ENCODE measurements at regions not wholly inside any gene's neighbourhood (a gene's known extent, or its start where the extent isn't known, plus 50 kb on each side); places are given as distances from the start of the nearest gene placed in this dataset.

DNA sequence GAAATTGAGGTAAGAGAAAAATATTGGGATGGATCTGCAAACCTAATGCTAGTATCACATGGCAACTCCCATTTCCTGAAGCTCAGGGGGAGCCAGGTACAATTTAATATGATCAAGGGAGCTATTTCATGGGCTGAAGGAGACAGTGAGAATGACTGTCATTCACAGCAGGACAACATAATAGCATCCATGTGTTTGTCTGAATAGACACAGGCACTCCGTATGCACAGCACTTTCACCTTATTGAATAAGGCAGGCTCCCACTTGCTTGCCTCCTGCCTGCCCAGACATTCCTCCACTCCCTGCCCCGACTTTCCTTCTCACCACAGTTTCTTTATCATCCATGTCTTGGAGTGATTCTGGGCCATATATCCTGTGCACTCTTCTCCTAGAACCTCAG, 156.6 kb upstream of the SLC24A5 start:
- no peak overlapping the region for H3K4me3 ChIP-seq (ENCODE audit: low read depth, low read length)
- TF ChIP-seq, protein P1, sequence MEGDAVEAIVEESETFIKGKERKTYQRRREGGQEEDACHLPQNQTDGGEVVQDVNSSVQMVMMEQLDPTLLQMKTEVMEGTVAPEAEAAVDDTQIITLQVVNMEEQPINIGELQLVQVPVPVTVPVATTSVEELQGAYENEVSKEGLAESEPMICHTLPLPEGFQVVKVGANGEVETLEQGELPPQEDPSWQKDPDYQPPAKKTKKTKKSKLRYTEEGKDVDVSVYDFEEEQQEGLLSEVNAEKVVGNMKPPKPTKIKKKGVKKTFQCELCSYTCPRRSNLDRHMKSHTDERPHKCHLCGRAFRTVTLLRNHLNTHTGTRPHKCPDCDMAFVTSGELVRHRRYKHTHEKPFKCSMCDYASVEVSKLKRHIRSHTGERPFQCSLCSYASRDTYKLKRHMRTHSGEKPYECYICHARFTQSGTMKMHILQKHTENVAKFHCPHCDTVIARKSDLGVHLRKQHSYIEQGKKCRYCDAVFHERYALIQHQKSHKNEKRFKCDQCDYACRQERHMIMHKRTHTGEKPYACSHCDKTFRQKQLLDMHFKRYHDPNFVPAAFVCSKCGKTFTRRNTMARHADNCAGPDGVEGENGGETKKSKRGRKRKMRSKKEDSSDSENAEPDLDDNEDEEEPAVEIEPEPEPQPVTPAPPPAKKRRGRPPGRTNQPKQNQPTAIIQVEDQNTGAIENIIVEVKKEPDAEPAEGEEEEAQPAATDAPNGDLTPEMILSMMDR (IDR thresholded peaks at IDR 0.05; ENCODE audit: insufficient read depth, low read length), result no peak
- DNase-seq (ENCODE audit: low read depth), result no peak

DNA sequence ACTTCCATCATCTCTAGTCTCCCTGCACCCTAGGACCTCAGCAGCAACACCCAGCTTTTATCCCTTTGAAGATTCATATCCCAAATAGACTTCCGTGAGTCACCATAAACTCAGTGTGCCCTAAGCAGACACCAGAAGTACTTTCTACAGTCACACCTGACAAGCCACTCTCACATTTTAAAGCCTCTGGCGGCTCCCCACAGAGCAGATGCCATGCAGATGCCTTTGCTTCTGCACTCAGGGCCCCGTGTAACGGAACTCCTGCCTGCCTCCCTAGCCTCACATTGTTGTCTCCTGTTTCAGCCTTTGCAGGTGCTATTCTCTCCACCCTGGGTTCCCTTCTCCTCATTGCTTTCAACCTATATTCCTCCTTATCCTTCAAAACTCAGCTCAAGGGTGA, 155.5 kb upstream of the SLC24A5 start:
- DNase-seq (ENCODE audit: low read depth), result no peak
- TF ChIP-seq, protein P1 (IDR thresholded peaks at IDR 0.05; ENCODE audit: insufficient read depth, low read length), result no peak
- no peak overlapping the region for H3K4me3 ChIP-seq (ENCODE audit: low read depth, low read length)

DNA sequence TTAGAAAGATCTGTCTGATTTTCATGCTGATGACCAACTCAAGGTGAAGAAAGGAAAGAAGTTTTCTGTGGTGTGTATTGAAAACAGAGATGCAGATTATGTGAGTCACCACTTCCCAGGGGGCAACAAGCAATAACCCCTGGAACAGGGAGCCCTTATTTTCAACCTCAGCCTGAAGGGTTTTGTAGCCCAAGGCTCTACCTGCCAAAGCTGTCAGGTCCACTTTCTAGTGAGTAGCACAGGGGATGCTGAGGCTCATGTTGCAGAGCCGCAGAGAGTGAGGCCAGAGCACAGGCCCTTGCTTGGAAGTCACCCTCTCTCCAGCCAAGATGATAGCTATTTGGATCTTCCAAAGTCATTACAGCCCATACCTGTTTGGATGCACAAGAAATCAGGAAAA, 152.2 kb upstream of the SLC24A5 start:
- TF ChIP-seq, protein P1 (IDR thresholded peaks at IDR 0.05; ENCODE audit: insufficient read depth, low read length), result no peak

DNA sequence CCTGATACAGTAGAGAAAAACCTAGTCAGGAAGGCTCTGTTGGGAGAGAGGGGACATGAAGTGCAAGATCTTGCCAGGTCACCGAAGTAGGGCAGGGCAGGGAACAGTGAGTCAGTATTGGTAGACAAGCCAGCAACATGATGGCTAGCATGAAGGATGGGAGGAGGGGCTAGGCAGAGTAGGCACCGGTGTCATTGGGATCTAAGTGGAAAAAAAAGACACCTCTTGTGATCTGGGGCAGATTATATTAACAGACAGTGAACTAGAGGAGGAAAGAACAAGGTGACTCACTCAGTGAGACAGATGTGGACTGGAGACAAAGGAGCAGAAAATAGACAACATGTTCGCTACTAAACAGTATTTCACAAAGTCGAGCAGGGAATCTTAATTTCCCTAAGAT, 149.2 kb upstream of the SLC24A5 start:
- DNase-seq (ENCODE audit: low read depth), result no peak

More for the DNA sequence above, 152.2 kb upstream of the SLC24A5 start:
- no peak for DNase-seq (ENCODE audit: low read depth)
- H3K4me3 ChIP-seq (ENCODE audit: low read depth, low read length), result no peak overlapping the region

DNA sequence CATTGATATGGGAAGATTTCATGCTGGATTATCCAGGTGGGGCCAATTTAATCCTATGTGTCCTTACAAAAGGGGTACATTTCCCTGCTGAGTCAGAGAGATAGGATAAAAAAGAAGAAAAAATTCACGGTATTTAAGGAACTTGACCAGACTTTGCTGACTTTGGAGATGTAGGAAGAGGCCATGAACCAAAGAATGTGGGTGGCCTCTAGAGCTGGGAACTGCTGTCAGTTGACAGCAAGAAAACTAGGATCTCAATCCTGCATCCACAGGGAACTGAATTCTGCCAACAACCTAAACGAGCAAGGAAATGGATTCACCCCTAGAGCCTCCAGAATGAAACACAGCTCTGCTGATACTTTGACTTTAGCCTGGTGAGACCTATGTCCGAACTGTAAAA, 148.1 kb upstream of the SLC24A5 start:
- TF ChIP-seq, protein P1 (IDR thresholded peaks at IDR 0.05; ENCODE audit: insufficient read depth, low read length), result no peak
- DNase-seq (ENCODE audit: low read depth), result no peak
- H3K4me3 ChIP-seq (ENCODE audit: low read depth, low read length), result no peak overlapping the region

More for the DNA sequence above, 149.2 kb upstream of the SLC24A5 start:
- H3K4me3 ChIP-seq (ENCODE audit: low read depth, low read length), result no peak overlapping the region
- TF ChIP-seq, protein P1 (IDR thresholded peaks at IDR 0.05; ENCODE audit: insufficient read depth, low read length), result no peak

DNA sequence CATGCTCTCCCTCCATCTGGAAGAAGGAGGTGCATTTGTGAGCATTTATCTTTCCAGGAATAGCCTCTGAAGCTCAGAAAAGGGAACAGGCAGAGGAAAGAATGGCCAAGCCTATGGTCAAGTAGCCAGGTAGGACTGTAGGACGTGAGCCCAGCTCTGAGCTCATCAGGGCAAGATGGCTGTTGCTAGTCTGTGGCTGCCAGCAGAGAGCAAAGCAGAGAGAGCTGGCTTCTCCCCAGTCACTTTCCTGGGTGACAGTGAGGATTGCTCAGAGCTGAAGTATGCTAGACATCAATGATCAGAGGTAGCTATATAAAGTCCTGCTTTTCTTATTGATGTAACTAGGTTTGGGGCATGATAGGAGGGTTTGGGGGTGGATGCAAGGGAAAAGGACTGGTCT, 146.1 kb upstream of the SLC24A5 start:
- no peak for DNase-seq (ENCODE audit: low read depth)
- TF ChIP-seq, protein P1 (IDR thresholded peaks at IDR 0.05; ENCODE audit: insufficient read depth, low read length), result no peak

DNA sequence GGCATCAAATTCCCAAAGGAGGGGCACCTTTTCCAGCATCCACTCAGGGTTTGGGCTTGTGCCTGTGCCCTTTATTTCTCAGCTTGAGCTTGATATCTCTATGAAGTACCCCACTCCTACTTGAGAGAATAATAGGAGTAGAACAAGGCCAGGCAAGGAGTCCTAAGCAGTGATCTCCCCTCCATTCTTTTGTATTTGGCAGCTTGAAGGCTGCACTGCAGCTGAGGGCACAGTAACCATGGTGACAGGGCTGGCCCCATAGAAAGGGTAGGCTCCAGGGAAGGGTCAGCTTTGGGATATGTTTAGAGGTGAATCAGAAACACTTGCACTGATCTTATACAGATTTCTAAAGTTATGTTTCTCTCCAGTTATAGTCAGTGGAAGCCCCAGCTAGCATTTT, 145.4 kb upstream of the SLC24A5 start:
- no peak for DNase-seq (ENCODE audit: low read depth)
- no peak overlapping the region for H3K4me3 ChIP-seq (ENCODE audit: low read depth, low read length)
- TF ChIP-seq, protein P1 (IDR thresholded peaks at IDR 0.05; ENCODE audit: insufficient read depth, low read length), result no peak

More for the DNA sequence above, 146.1 kb upstream of the SLC24A5 start:
- H3K4me3 ChIP-seq (ENCODE audit: low read depth, low read length), result no peak overlapping the region
